Raji (cell line): ENCODE measurements at regions not wholly inside any gene's neighbourhood (a gene's known extent, or its start where the extent isn't known, plus 50 kb on each side); places are given as distances from the start of the nearest gene placed in this dataset.

Experiments used
- POLR2A ChIP-seq: IDR thresholded peaks from 2 replicates; pipeline ENCODE4 v1.6.1; 2011; ENCODE audit warnings: low read depth, low read length, control low read depth; ENCODE audit not compliant: insufficient read depth

DNA sequence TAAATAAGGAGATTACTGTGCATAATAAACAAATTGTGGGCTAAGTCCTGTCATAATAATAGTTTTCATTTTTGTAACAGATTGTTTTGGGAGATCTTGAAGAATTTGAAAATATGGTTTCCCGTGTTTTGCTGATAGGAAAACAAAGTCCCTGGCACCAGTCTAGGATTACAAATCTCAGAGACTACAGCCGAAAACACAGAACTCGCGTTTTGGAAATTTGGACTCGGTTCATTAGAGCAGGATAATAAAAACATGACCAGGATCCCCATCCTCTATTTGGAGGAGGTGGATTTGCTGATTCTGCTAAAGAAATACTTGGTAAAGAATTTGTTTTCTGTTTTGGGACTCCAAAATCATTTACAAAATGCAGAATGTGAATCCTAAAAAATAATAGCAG is 1194.4 kb downstream of the DTWD2 start:
- no peak for TF ChIP-seq POLR2A

DNA sequence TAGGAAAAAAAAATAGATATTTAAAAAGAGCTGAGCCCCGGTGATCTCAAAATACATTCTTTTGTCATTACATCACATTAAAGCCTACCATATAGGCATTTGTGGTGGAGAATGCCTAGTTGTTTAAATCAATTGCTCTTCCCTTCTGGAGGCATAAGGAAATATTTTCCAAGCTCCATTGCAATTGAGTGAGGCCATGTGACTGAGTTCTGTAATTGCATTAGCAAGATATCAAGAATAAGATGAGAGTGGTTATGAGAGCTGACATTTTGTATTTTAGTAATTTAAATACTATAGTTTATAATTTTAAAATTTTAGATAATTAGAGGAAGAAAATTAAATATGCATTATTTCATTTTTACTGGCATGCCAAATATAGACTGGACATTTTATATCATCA is 1195.9 kb downstream of the DTWD2 start:
- TF ChIP-seq POLR2A = no peak

DNA sequence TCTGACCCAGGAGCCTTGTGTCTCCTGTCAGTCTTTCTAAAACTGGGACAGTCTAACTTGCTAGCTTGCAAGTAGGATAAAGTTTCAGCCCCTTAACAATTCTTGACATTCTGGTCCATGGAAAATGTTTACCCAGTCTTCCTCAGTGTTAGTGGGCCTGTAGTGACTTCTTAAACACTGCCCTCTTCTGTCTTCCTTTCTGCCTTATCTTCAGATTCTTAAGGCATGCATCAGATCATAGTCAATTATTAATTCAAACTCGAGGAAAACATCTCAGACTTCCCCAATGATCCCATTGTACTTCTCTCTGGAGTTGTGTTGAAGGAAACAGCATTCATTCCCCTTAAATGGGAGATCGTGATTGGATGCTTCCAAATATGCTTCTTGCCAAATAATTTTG is 1199.8 kb downstream of the DTWD2 start:
- no peak for TF ChIP-seq POLR2A

DNA sequence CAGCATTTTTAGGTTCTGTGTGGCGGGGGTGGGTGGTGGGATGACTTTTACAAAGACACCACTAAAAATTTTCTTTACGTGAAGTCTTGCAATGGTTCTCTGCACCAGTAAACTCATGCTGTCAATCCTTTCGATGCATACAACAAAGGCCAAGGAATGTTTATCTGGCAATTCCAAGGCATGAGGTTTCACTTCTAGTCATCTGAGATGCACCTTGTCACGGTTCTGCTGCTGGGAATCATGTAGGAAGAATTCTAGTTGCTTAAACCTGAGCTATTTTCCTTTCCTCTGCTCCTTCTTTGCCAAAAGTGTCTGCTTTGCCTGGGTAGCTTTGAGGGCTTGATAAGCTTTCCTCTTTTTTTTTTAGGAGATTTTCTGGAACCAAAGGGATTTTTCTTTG is 1204.5 kb upstream of the SEMA6A start:
- TF ChIP-seq POLR2A = no peak

DNA sequence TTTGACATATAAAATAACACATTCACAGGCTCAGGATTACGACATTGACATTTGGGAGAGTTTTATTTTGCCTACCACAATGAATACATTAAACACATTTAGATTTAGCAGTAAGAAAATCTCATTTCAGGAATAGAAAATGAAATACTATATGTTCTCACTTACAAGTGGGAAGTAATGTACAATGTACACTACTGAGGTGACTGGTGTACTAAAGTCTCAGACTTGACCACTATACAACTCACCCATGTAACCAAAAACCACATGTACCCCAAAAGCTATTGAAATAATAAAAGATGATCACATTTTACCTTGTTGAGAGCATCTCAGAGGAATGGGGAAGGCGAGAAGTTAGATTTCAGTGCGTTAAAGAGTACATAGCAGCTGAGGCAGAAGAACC is 1202.4 kb upstream of the SEMA6A start:
- TF ChIP-seq POLR2A = no peak

DNA sequence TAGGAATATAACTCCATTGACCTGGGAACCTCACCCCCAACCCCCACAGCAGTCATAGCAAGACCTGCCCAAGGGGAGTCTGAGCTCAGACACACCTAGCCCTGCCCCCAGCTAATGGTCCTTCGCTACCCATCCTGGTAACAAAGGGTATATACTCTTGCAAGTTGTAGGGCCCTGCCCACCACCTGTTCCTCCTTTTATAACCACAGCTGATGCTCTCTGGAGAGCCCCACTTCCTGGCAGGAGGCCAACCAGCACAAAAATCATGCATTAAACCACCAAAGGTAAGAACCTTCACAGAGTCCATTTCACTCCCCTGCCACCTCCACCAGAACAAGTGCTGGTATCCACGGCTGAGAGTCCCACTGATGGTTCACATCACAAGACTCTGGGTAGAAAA is 1195.3 kb upstream of the SEMA6A start:
- no peak for TF ChIP-seq POLR2A

DNA sequence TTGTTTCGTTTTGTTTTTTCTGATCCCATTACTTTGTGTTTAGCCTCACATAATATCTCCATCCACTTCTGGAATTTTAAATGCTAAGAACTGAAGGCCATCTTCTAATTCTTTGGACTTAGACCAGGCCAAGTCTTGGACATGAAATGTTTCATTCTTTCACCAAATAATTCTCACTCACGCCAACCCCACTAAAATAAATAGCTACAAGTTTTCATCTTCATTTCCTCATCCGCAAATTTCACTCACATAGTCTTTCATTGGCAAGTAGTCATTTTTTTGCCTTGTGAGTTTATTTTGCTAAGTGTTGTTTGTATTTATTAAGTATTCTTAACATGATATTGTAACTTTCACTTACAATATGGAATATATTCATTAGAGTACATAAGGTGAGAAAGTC is 1188.6 kb upstream of the SEMA6A start:
- TF ChIP-seq POLR2A = no peak

DNA sequence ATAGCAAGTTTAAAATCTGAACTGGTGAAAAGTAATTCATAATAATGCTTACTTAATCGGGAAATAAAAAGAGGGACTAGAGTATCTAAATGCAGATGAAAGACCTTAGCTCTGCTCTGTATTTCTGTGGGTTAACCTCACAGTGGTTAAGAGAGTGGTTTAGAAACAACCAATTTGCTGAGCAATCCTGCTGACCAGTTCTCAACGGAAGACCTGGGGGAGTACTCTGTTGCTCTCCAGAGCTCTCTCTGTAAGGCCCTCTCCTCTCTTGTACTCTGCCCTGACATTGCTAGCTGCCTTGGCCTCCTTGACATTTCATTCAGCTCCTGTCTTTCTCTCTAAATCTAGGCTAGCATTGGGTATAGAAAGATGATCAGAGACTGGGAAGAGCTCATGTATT is 1186.6 kb upstream of the SEMA6A start:
- no peak for TF ChIP-seq POLR2A

DNA sequence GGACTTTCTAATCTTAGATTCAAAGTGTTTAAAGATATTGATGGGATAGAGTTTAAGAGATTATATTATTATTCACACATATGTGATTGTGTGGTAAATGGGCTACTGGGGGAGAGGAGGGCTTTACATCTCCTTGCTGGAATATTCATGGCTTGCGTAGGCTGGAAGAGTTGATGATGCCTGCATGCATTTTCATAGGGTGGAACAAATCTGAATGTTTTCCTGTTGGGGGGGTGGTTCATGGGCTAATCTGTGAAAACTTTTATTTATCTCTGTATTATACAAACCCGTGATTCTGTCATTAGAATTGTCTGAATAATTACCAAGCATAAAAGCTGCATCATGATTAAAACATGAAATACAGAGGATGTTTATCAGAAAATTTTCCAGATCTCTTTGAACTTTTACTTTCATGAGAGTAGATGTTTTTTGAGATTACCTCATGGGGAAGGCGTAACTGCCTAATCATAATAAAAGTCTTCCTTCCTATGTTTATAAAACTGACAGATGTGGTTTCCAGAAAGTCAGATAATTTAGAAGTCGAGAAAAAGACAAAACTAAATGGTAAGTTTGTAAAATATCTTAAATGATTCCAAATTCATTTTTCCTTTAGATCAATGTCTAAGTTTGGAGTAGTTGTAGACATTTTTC is 1185.4 kb upstream of the SEMA6A start:
- no peak for TF ChIP-seq POLR2A

DNA sequence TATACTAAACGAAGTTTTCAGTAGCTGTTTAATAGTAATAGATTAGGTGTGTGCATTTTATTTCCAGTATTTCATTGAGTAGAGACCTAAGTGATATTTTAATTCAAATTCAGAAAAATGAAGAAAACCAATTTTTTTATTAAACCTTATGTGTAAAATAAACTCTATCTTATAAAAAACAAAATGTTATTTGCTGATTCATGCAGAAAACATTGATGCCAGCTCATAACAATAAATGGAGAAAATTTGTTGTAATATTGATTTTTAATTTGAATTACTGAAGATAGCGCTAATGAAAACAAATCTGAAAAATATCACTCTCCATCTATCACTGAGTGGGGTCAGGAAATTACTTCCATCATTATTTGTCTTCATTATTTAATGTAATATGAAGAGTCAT is 1177.8 kb upstream of the SEMA6A start:
- TF ChIP-seq POLR2A = no peak

DNA sequence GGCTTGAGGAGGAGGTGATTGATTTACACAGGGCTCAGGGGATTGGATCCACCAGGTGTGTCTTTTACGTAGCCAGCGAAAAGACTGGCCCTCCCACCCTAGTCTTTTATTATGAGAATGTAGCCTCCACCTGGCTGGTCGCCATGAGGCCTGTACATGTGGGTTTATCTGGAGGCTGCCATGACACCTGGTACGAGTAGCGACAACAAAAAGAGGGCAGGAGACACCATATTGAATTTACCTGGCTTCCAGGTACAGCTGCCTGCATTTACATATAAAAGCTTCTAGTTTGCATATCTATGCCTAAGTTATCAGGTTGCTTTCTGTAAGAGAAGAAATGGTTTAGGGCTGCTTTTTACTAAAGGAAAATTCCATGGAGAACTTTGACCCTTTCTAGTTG is 1173.7 kb upstream of the SEMA6A start:
- no peak for TF ChIP-seq POLR2A

DNA sequence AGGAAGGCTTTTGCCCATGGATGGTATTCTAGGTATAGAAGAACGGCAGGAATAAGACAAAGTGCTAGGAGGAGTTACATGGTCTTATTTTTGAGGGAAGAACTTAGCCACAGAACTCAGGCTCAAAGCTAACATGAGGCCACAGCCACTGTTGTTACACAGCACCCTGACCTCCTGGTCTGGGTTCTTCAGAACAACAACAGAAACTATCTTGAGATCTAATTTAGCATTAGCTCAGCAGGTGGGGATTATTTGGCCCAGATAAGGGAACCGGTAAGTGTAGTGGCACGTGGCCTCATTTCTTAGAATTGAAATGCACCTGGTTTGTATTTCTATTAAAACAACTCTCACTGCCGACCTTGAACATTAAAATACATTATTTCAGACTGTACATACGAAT is 1168.7 kb upstream of the SEMA6A start:
- no peak for TF ChIP-seq POLR2A

DNA sequence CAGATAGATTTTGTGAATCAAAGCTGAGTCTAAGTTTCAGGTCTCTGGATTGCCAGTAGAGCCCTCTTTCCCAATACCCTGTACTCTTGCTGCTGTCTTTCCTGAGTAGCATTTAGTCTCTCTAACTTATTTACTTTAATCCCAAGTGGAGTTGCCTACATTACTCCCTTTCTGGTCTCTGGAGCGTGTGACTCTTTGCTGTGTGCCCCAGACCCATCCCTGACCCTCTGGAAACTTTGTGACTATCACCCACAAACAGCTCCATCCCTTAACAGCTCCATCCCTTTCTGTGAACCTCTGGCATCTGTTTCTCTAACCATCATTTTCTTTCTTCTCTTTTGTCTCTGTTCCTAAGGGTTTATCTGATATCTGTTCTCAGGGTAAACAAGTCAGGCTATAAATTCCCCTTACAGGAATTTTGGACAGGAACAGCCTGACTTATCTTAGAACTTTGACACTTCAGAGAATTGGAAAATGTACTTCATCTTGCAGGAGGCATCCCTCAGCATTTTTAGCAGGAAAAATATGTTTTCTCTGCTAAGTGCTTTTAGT is 1167.1 kb upstream of the SEMA6A start:
- TF ChIP-seq POLR2A = no peak

DNA sequence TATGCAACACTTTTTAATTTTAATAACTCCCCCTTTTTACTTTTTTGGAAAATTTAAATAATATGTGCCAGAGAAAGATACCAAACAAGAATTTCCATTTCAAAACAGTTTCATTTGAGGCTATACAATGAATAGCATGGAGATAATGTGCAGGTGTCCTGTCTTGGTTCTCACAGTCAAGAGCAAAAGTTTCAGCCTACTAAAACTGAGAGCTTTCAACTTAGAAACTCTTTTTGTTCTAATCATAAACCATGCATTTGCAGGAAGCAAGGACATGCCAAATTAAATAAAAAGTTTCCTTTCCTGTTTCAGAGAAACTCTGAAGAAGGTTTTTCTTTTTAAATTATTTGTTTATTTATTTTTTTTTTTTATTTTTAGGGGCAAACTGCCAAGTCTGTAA is 1165.6 kb upstream of the SEMA6A start:
- no peak for TF ChIP-seq POLR2A

DNA sequence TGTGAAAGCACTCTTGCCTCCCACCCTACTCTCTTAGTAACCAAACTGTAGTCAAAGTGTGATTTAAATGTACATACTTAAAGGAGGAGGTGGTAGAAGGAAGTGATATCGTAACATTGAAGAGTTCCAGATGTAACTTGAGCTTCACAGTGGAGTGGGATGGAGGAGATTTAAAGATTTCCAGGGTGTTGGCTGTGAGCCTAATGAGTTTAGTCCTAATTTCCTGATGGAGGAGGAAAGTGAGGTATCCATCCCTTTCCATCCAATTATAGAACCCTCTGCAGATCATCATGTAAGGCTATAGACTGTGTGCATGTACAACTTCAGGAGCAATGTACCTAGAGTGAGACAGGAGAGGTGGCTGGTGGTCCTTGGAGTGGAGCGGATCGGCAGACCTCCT is 1163.9 kb upstream of the SEMA6A start:
- no peak for TF ChIP-seq POLR2A

DNA sequence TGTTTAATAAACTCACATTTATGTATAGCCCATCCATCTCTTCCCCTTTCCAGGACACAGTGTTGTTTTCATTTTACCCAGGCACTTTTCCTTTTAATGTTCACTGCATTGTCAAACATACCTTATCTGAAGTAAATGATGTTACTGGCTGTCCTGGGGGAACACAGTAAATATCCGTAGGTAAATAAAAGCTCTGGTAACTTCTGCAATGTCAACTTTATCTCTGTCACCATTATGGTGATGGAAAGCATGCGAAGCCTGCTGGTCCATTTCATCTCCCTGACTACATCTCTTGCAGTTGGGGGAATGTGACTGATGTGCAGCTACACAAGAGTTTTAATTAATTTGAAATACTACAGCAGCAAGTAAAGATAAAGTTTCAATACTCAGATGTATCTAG is 1162.1 kb upstream of the SEMA6A start:
- no peak for TF ChIP-seq POLR2A

DNA sequence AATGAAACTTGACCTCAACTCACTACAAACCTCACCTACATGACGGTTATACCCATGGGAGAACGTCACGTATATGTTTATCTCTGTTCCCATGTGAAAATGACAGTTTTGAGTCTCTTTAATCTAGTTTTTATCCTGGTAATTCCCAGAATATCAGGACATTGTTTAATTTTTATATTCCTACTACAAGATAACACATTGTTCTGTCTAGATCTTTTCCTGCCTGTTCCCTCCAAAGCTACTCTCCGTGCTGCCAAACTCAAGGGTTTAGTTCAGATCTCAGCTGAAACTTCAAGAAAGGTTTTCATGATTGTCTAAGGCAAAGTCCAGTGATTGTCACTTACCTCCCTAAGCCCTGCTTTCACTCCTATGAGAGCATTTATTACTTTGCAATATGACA is 1159.4 kb upstream of the SEMA6A start:
- no peak for TF ChIP-seq POLR2A

DNA sequence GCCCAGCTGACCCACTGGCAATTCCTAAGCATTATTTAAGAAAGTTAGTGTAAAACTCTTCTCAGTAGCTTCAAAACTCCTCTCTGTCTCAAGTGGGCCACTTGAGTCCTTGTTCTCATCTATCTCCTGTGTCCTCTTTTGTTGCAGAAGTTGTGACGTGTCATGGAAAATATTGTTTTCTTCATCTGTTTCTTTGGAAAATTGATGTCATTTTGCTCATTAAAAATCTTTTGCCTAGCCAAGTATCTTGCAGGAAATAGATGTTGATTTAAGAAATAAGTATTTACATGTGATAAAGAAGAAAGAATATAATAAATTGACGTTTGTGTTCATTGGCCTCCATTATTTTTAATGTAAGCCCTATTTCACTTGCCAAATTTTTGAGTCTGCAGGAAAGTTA is 1158.4 kb upstream of the SEMA6A start:
- TF ChIP-seq POLR2A = no peak

DNA sequence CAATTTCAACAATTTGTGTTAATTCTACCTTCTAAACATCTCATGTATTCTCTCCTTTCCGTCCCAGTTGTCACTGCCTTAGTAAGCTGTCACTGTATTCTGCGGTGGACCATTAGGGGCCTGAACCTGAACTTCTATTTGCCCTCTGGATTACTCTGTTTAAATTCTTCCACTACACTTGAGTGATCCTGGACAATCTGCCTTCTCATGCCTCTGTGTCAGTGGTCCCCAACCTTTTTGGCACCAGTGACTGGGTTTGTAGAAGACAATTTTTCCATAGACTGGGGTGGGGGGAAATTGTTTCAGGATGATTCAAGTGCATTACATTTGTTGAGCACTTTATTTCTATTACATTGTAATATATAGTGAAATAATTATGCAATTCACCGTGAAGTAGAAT is 1157.6 kb upstream of the SEMA6A start:
- no peak for TF ChIP-seq POLR2A
